HEK293 (cell line): ENCODE measurements at regions not wholly inside any gene's neighbourhood (a gene's known extent, or its start where the extent isn't known, plus 50 kb on each side); places are given as distances from the start of the nearest gene placed in this dataset.
A peak's percentile ranks its signal among the peaks of the same experiment; 100 is the strongest.

Experiments
- CTCF ChIA-PET: fragments of 350-600 bp; formaldehyde crosslinking; extraction: SDS; loops from one replicate; lab custom pipeline; 2021; ENCODE audit warnings: antibody characterized with exemption; lab: Yijun Ruan, JAX
- POLR2A ChIA-PET: fragments of 300-600 bp; formaldehyde crosslinking; extraction: SDS; loops from one replicate; lab custom pipeline; 2020; ENCODE audit warnings: antibody characterized with exemption, inconsistent platforms; lab: Yijun Ruan, JAX
- H3K27ac ChIP-seq: fragments of 200-500 bp; sonication (Bioruptor generic); 2 replicates; pipeline ENCODE4 v1.5.1; 2014; ENCODE audit warnings: low read depth, low read length, control low read depth, inconsistent platforms; ENCODE audit errors: extremely low read depth
- H3K36me3 ChIP-seq, 2 experiments: fragments of 200-500 bp in 1 of 2; sonication (Bioruptor generic) in 1 of 2; 1 replicate in 1 of 2; 2 replicates in 1 of 2; pipeline ENCODE4 v1.5.1; 2014 to 2017; ENCODE audit warnings: inconsistent platforms in 2 of 2, low read length in 2 of 2; ENCODE audit not compliant: control insufficient read depth in 2 of 2, insufficient read depth in 1 of 2
- H3K4me1 ChIP-seq: fragments of 200-500 bp; sonication (Bioruptor generic); 2 replicates; pipeline ENCODE4 v1.5.1; 2014; ENCODE audit warnings: mild to moderate bottlenecking, low read length, inconsistent platforms; ENCODE audit not compliant: control insufficient read depth, insufficient read depth
- H3K4me3 ChIP-seq: 2 replicates; pipeline ENCODE4 v1.5.1; 2011; ENCODE audit warnings: low read depth, mild to moderate bottlenecking, control low read depth, low read length, moderate library complexity
- H3K9me3 ChIP-seq: fragments of 200-500 bp; sonication (Bioruptor generic); 2 replicates; pipeline ENCODE4 v1.5.1; 2014; ENCODE audit warnings: low read depth, low read length, inconsistent platforms; ENCODE audit not compliant: control insufficient read depth, insufficient read depth
- ELK4 ChIP-seq: IDR thresholded peaks from 2 replicates; pipeline ENCODE4 v1.6.1; 2011; ENCODE audit warnings: mild to moderate bottlenecking, low read depth, low read length, borderline replicate concordance
- GLIS1 ChIP-seq: fragments of 450-650 bp; formaldehyde crosslinking; IDR thresholded peaks from 2 replicates; pipeline ENCODE4 v1.5.1; 2016; ENCODE audit warnings: missing biosample characterization, missing genetic modification characterization
- GLIS2 ChIP-seq: fragments of 450-650 bp; formaldehyde crosslinking; IDR thresholded peaks from 2 replicates; pipeline ENCODE4 v1.5.1; 2016; ENCODE audit warnings: missing biosample characterization, missing genetic modification characterization
- HIC1 ChIP-seq: fragments of 450-650 bp; formaldehyde crosslinking; IDR thresholded peaks from 2 replicates; pipeline ENCODE4 v1.5.1; 2016; ENCODE audit warnings: missing biosample characterization, missing genetic modification characterization
- HOXD13 ChIP-seq: sonication (generic); formaldehyde crosslinking; IDR thresholded peaks from 2 replicates; pipeline ENCODE4 v1.8.0; 2022; ENCODE audit warnings: missing genetic modification reagents, borderline replicate concordance
- KLF16 ChIP-seq: fragments of 450-650 bp; formaldehyde crosslinking; IDR thresholded peaks from 2 replicates; pipeline ENCODE4 v1.5.1; 2017; ENCODE audit warnings: missing biosample characterization, missing genetic modification characterization
- MEIS1 ChIP-seq: sonication (generic); formaldehyde crosslinking; IDR thresholded peaks from 2 replicates; pipeline ENCODE4 v1.8.1; 2022; ENCODE audit warnings: missing genetic modification reagents, mild to moderate bottlenecking, borderline replicate concordance
- MYNN ChIP-seq: fragments of 450-650 bp; formaldehyde crosslinking; IDR thresholded peaks from 2 replicates; pipeline ENCODE4 v1.5.1; 2016; ENCODE audit warnings: missing biosample characterization, missing genetic modification characterization, borderline replicate concordance
- SCRT1 ChIP-seq: fragments of 450-650 bp; formaldehyde crosslinking; IDR thresholded peaks from 2 replicates; pipeline ENCODE4 v1.5.1; 2016; ENCODE audit warnings: missing biosample characterization, missing genetic modification characterization, borderline replicate concordance
- WT1 ChIP-seq: fragments of 450-650 bp; formaldehyde crosslinking; IDR thresholded peaks from 2 replicates; pipeline ENCODE4 v1.5.1; 2016; ENCODE audit warnings: missing biosample characterization, missing genetic modification characterization
- ZBTB10 ChIP-seq: fragments of 450-650 bp; formaldehyde crosslinking; IDR thresholded peaks from 2 replicates; pipeline ENCODE4 v1.5.1; 2016; ENCODE audit warnings: missing biosample characterization, missing genetic modification characterization
- ZBTB21 ChIP-seq: fragments of 450-650 bp; formaldehyde crosslinking; IDR thresholded peaks from 2 replicates; pipeline ENCODE4 v1.5.1; 2017; ENCODE audit warnings: missing biosample characterization, missing genetic modification characterization
- ZFP3 ChIP-seq: fragments of 450-650 bp; formaldehyde crosslinking; IDR thresholded peaks from 2 replicates; pipeline ENCODE4 v1.5.1; 2016; ENCODE audit warnings: low read depth, missing biosample characterization, missing genetic modification characterization
- ZFP69B ChIP-seq: fragments of 450-650 bp; formaldehyde crosslinking; IDR thresholded peaks from 2 replicates; pipeline ENCODE4 v1.5.1; 2016; ENCODE audit warnings: missing biosample characterization, missing genetic modification characterization
- ZNF155 ChIP-seq: fragments of 450-650 bp; formaldehyde crosslinking; IDR thresholded peaks from 2 replicates; pipeline ENCODE4 v1.5.1; 2016; ENCODE audit warnings: missing biosample characterization, missing genetic modification characterization
- ZNF184 ChIP-seq: fragments of 450-650 bp; IDR thresholded peaks from 2 replicates; pipeline ENCODE4 v1.5.1; 2018; ENCODE audit warnings: missing biosample characterization, mild to moderate bottlenecking, missing genetic modification characterization
- ZNF501 ChIP-seq: fragments of 450-650 bp; formaldehyde crosslinking; IDR thresholded peaks from 2 replicates; pipeline ENCODE4 v1.5.1; 2016; ENCODE audit warnings: missing biosample characterization, missing genetic modification characterization
- ZNF549 ChIP-seq: fragments of 450-650 bp; IDR thresholded peaks from 2 replicates; pipeline ENCODE4 v1.5.1; 2018; ENCODE audit warnings: missing biosample characterization, missing genetic modification characterization, mild to moderate bottlenecking, inconsistent platforms, moderate library complexity
- ZNF561 ChIP-seq: fragments of 450-650 bp; IDR thresholded peaks from 2 replicates; pipeline ENCODE4 v1.5.1; 2018; ENCODE audit warnings: missing biosample characterization, missing genetic modification characterization, borderline replicate concordance
- ZNF585B ChIP-seq: fragments of 450-650 bp; formaldehyde crosslinking; IDR thresholded peaks from 2 replicates; pipeline ENCODE4 v1.5.1; 2016; ENCODE audit warnings: missing biosample characterization, missing genetic modification characterization
- ZNF600 ChIP-seq: fragments of 450-650 bp; formaldehyde crosslinking; IDR thresholded peaks from 2 replicates; pipeline ENCODE4 v1.5.1; 2016; ENCODE audit warnings: missing biosample characterization, missing genetic modification characterization
- ZNF658 ChIP-seq: fragments of 450-650 bp; formaldehyde crosslinking; IDR thresholded peaks from 2 replicates; pipeline ENCODE4; 2016; ENCODE audit warnings: missing biosample characterization, missing genetic modification characterization
- ZNF670 ChIP-seq: fragments of 450-650 bp; formaldehyde crosslinking; IDR thresholded peaks from 2 replicates; pipeline ENCODE4 v1.5.1; 2016; ENCODE audit warnings: missing biosample characterization, missing genetic modification characterization, low read depth
- ZSCAN16 ChIP-seq: fragments of 450-650 bp; formaldehyde crosslinking; IDR thresholded peaks from 2 replicates; pipeline ENCODE4 v1.5.1; 2016; ENCODE audit warnings: missing biosample characterization, missing genetic modification characterization
- TF ChIP-seq, protein P1 (sequence below): fragments of 450-650 bp; formaldehyde crosslinking; IDR thresholded peaks from 2 replicates; pipeline ENCODE4 v1.5.1; 2016; ENCODE audit warnings: missing biosample characterization, missing genetic modification characterization

GRCh38 chr14:49994951-49995561 lies 102.2 kb downstream of the ARF6 start:
- no peak overlapping the region for H3K27ac ChIP-seq
- no peaks in the 10 kb centered on the region for H3K36me3 ChIP-seq
- TF ChIP-seq WT1 (tag by site-specific recombination) = no peak
- no peak for TF ChIP-seq MYNN (tag by site-specific recombination)
- no peak for TF ChIP-seq ZNF155 (tag by site-specific recombination)
- no peak for TF ChIP-seq ZFP3 (tag by site-specific recombination)
- no peak for TF ChIP-seq ZNF501
- no peak for TF ChIP-seq ZNF670 (tag by site-specific recombination)
- no peak for TF ChIP-seq ZNF184
- TF ChIP-seq GLIS1 (tag by site-specific recombination) = no peak
- no peak for TF ChIP-seq ZSCAN16 (tag by site-specific recombination)
- no peak for TF ChIP-seq HIC1 (tag by site-specific recombination)
- H3K4me3 ChIP-seq = no peak overlapping the region
- ChIA-PET POLR2A (no interaction called here), CTCF (no interaction called here)
- no peaks in the 10 kb centered on the region for H3K9me3 ChIP-seq
- peaks cover 7% of the 10 kb centered on the region for H3K4me1 ChIP-seq

DNA sequence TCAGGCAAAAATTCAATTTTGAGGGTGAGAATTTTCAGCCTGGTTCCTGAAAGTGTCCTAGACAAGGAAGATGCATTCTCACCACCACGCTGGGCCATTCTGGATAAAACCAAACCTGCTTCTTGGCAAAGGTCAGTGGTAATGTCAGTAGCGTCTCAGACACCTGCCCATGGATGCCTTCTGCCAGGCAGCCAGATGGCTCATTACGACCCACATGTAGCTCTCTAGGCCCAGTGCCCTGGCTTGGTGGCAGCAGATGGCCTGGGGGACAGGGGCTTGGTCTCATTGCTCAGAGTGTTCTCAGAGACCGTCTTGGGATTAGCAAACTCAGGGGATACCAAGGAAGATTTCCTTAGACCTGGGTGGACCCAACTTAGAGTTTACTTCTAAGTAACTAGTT lies 105.1 kb downstream of the ARF6 start:
- ChIA-PET CTCF (no interaction called here), POLR2A (no interaction called here)
- H3K4me1 ChIP-seq = peaks cover 26% of the 10 kb centered on the region
- H3K27ac ChIP-seq = no peak overlapping the region
- H3K36me3 ChIP-seq = no peaks in the 10 kb centered on the region
- H3K4me3 ChIP-seq = no peak overlapping the region
- TF ChIP-seq ZBTB10 (tag by site-specific recombination) (no peak), MEIS1 (CRISPR knock-in tag) (no peak), HOXD13 (CRISPR knock-in tag) (no peak), ZNF658 (no peak)
- no peaks in the 10 kb centered on the region for H3K9me3 ChIP-seq

GRCh38 chr14:49999146-49999761 lies 106.4 kb downstream of the ARF6 start:
- H3K4me3 ChIP-seq = no peak overlapping the region
- H3K27ac ChIP-seq = peak overlapping the region; percentile 2; the same call in 1 of the 2 replicates
- POLR2A ChIA-PET = interaction anchor here (1.1 kb wide), 1 partner anchor 137 kb away, joined by 5 read pairs; no protein-coding TSS in a partner anchor
- no peaks in the 10 kb centered on the region for H3K9me3 ChIP-seq
- peaks cover 26% of the 10 kb centered on the region for H3K4me1 ChIP-seq
- H3K36me3 ChIP-seq = no peaks in the 10 kb centered on the region
- CTCF ChIA-PET = interaction anchor here (0.9 kb wide), 1 partner anchor 8 kb away, joined by 4 read pairs; no protein-coding TSS in a partner anchor
- TF ChIP-seq ZNF561 (tag by site-specific recombination) = no peak
- no peak for TF ChIP-seq ELK4
- TF ChIP-seq SCRT1 = no peak
- TF ChIP-seq ZNF549 (tag by site-specific recombination) = no peak
- TF ChIP-seq, protein P1, sequence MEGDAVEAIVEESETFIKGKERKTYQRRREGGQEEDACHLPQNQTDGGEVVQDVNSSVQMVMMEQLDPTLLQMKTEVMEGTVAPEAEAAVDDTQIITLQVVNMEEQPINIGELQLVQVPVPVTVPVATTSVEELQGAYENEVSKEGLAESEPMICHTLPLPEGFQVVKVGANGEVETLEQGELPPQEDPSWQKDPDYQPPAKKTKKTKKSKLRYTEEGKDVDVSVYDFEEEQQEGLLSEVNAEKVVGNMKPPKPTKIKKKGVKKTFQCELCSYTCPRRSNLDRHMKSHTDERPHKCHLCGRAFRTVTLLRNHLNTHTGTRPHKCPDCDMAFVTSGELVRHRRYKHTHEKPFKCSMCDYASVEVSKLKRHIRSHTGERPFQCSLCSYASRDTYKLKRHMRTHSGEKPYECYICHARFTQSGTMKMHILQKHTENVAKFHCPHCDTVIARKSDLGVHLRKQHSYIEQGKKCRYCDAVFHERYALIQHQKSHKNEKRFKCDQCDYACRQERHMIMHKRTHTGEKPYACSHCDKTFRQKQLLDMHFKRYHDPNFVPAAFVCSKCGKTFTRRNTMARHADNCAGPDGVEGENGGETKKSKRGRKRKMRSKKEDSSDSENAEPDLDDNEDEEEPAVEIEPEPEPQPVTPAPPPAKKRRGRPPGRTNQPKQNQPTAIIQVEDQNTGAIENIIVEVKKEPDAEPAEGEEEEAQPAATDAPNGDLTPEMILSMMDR (tag by site-specific recombination) = no peak
- TF ChIP-seq ZNF670 (tag by site-specific recombination) = no peak
- TF ChIP-seq GLIS2 (tag by site-specific recombination) = peak; percentile 73
- no peak for TF ChIP-seq KLF16
- no peak for TF ChIP-seq ZNF585B (tag by site-specific recombination)
- 0 out of 2 replicates have a peak, but pooled peaks have one; percentile 21 for TF ChIP-seq ZFP69B (tag by site-specific recombination)
- no peak for TF ChIP-seq ZBTB21 (tag by site-specific recombination)
- 0 out of 2 replicates have a peak, but pooled peaks have one; percentile 21 for TF ChIP-seq ZNF600
